DND-41 (cell line): ENCODE measurements at regions not wholly inside any gene's neighbourhood (a gene's known extent, or its start where the extent isn't known, plus 50 kb on each side); places are given as distances from the start of the nearest gene placed in this dataset.

Experiments used
- ATAC-seq: fragments of 200-7000 bp; cut with Tn5 transposase; 3 replicates; pipeline ENCODE4 v1.9.1; 2021; ENCODE audit warnings: low read depth; ENCODE audit not compliant: insufficient read depth
- DNase-seq: peaks from one replicate; pipeline ENCODE4 v3.0.0-alpha.2; 2020
- H2AFZ ChIP-seq: 2 replicates; pipeline ENCODE4 v1.6.0; 2012; ENCODE audit warnings: low read depth, low read length
- H3K27ac ChIP-seq: 2 replicates; pipeline ENCODE4 v1.5.1; 2012; ENCODE audit warnings: low read length, inconsistent platforms
- H3K27me3 ChIP-seq: fragments of 200-600 bp; sonication (generic); 2 replicates; pipeline ENCODE4 v1.6.0; 2012; ENCODE audit warnings: low read length, mild to moderate bottlenecking, inconsistent platforms; ENCODE audit not compliant: insufficient read depth, poor library complexity
- H3K36me3 ChIP-seq: 2 replicates; pipeline ENCODE4 v1.5.1; 2012; ENCODE audit warnings: low read length, inconsistent platforms; ENCODE audit not compliant: insufficient read depth
- H3K4me1 ChIP-seq: 2 replicates; pipeline ENCODE4 v1.5.1; 2012; ENCODE audit warnings: mild to moderate bottlenecking, low read length; ENCODE audit not compliant: insufficient read depth
- H3K4me2 ChIP-seq: 2 replicates; pipeline ENCODE4 v1.6.0; 2012; ENCODE audit warnings: mild to moderate bottlenecking, moderate library complexity, low read length, inconsistent platforms; ENCODE audit not compliant: insufficient read depth
- H3K4me3 ChIP-seq, 2 experiments: fragments of 200-600 bp in 1 of 2; shearing (Covaris generic) in 1 of 2; 2 replicates each; pipeline ENCODE4 v1.5.1; 2012 to 2016; ENCODE audit warnings: inconsistent platforms in 2 of 2, low read length in 2 of 2, mild to moderate bottlenecking in 2 of 2, low read depth in 1 of 2, moderate library complexity in 1 of 2
- H3K79me2 ChIP-seq: 2 replicates; pipeline ENCODE4 v1.6.0; 2012; ENCODE audit warnings: low read length, inconsistent platforms; ENCODE audit not compliant: insufficient read depth
- H3K9ac ChIP-seq: 2 replicates; pipeline ENCODE4 v1.6.0; 2012; ENCODE audit warnings: low read depth, mild to moderate bottlenecking, inconsistent platforms, low read length, moderate library complexity
- H3K9me3 ChIP-seq: 2 replicates; pipeline ENCODE4 v1.5.1; 2012; ENCODE audit warnings: low read length, moderate library complexity, mild to moderate bottlenecking, inconsistent platforms; ENCODE audit not compliant: insufficient read depth, severe bottlenecking
- H4K20me1 ChIP-seq: 2 replicates; pipeline ENCODE4 v1.6.0; 2012; ENCODE audit warnings: low read length; ENCODE audit not compliant: insufficient read depth
- CTCF ChIP-seq: IDR thresholded peaks from 2 replicates; pipeline ENCODE4 v1.5.1; 2012; ENCODE audit warnings: borderline replicate concordance, low read length, moderate library complexity, mild to moderate bottlenecking; ENCODE audit not compliant: poor library complexity, severe bottlenecking; ENCODE audit errors: extremely low read depth
- EZH2 ChIP-seq: IDR thresholded peaks from 3 replicates; pipeline ENCODE4 v1.6.1; 2012; ENCODE audit warnings: borderline replicate concordance, low read depth, mild to moderate bottlenecking, moderate library complexity, low read length, inconsistent platforms; ENCODE audit not compliant: severe bottlenecking

DNA sequence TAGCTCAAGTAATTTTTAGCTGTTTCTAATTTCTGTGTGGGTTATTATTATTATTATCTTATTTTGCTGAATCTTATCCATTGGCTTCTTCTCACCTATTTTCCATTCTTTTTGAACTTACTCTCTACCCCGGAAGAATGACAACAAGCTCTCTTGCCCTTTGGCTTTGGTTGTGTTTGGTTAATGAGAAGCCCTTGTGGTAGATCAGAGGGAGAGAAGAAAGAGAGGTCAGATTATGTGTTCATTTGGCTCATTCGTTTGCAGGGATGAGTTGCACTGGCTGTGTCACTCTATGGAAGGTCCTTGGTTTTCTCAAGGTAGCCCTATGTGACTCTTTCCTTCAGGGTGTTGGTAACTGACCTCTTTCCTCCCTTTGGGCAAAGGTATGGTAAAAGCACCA is 391.9 kb downstream of the LMO4 start:
- H3K4me3 ChIP-seq, result no peak overlapping the region

DNA sequence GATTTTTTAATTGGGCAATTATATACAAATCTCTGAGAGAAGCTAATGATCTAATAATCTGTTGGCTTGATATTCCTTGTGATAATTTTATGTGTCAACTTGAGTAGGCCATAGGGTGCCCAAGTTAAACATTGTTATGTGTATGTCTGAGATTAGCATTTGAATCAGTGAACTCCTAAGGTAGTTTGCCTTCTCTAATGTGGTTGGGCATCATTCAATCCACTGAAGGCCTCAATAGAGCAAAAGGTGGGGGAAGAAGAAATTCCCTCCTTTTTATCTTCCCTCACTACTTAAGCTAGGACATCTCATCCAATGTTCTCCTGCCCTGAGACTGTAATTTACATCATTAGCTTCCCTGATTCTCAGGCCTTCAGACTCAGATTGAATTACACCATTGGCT is 394.5 kb downstream of the LMO4 start:
- no peak for TF ChIP-seq CTCF
- no peak for TF ChIP-seq EZH2
- no peak for ATAC-seq
- H3K27ac ChIP-seq, result no peak overlapping the region
- no peak overlapping the region for H3K4me3 ChIP-seq
- H3K36me3 ChIP-seq, result no peaks in the 10 kb centered on the region
- H3K9me3 ChIP-seq, result no peaks in the 10 kb centered on the region
- no peak overlapping the region for H3K4me2 ChIP-seq
- H3K27me3 ChIP-seq, result no peaks in the 10 kb centered on the region
- no peaks in the 10 kb centered on the region for H3K4me1 ChIP-seq
- no peak overlapping the region for H3K9ac ChIP-seq
- H2AFZ ChIP-seq, result no peak overlapping the region
- no peaks in the 10 kb centered on the region for H3K79me2 ChIP-seq
- no peak for DNase-seq
- H4K20me1 ChIP-seq, result no peaks in the 10 kb centered on the region

More for the DNA sequence above, 391.9 kb downstream of the LMO4 start:
- H3K79me2 ChIP-seq, result no peaks in the 10 kb centered on the region
- H3K36me3 ChIP-seq, result no peaks in the 10 kb centered on the region
- no peaks in the 10 kb centered on the region for H3K4me1 ChIP-seq
- H3K27me3 ChIP-seq, result no peaks in the 10 kb centered on the region
- no peak overlapping the region for H3K9ac ChIP-seq
- DNase-seq (no peak), ATAC-seq (no peak)
- H3K27ac ChIP-seq, result no peak overlapping the region
- H3K9me3 ChIP-seq, result no peaks in the 10 kb centered on the region
- TF ChIP-seq EZH2 (no peak), CTCF (no peak)
- H4K20me1 ChIP-seq, result no peaks in the 10 kb centered on the region
- no peak overlapping the region for H3K4me2 ChIP-seq
- H2AFZ ChIP-seq, result no peak overlapping the region

GRCh38 chr1:87728169-87728568 is 399.5 kb downstream of the LMO4 start:
- no peak overlapping the region for H3K4me2 ChIP-seq
- H3K4me1 ChIP-seq, result no peaks in the 10 kb centered on the region
- no peak overlapping the region for H2AFZ ChIP-seq
- no peaks in the 10 kb centered on the region for H4K20me1 ChIP-seq
- no peak for DNase-seq
- TF ChIP-seq EZH2, result no peak
- no peak for TF ChIP-seq CTCF
- no peaks in the 10 kb centered on the region for H3K9me3 ChIP-seq
- no peaks in the 10 kb centered on the region for H3K36me3 ChIP-seq
- no peak overlapping the region for H3K9ac ChIP-seq
- ATAC-seq, result no peak
- no peaks in the 10 kb centered on the region for H3K79me2 ChIP-seq
- no peak overlapping the region for H3K27ac ChIP-seq
- H3K27me3 ChIP-seq, result peaks cover 3% of the 10 kb centered on the region
- no peak overlapping the region for H3K4me3 ChIP-seq
